Occipital lobe (tissue), 1 donor: ENCODE measurements at regions not wholly inside any gene's neighbourhood (a gene's known extent, or its start where the extent isn't known, plus 50 kb on each side); places are given as distances from the start of the nearest gene placed in this dataset.
"Not testable (repeated sequence)": the region's sequence is repeated elsewhere in the genome, so short reads cannot be mapped to it uniquely, and the experiment has no call there.

Experiments
- DNase-seq: peaks from one replicate; lab custom pipeline; 2025; lab: John Stamatoyannopoulos, UW

GRCh38 chr12:83271201-83271600, 584.5 kb downstream of the TMTC2 start:
- no peak for DNase-seq

GRCh38 chr12:83265808-83266207, 579.1 kb downstream of the TMTC2 start:
- no peak for DNase-seq

- no peak for DNase-seq
These were observed 575.3 kb downstream of the TMTC2 start for GRCh38 chr12:83261998-83262397.

GRCh38 chr12:83260126-83260525, 573.4 kb downstream of the TMTC2 start:
- not testable (repeated sequence) for DNase-seq

- no peak for DNase-seq
These were observed 571.0 kb downstream of the TMTC2 start for GRCh38 chr12:83257726-83258125.

GRCh38 chr12:83256562-83256961, 569.9 kb downstream of the TMTC2 start:
- DNase-seq, result no peak

GRCh38 chr12:83250866-83251265, 564.2 kb downstream of the TMTC2 start:
- DNase-seq, result no peak

GRCh38 chr12:83245156-83245555, 558.5 kb downstream of the TMTC2 start:
- DNase-seq, result no peak

- DNase-seq, result no peak
These were observed 557.3 kb downstream of the TMTC2 start for GRCh38 chr12:83244001-83244400.

GRCh38 chr12:83233987-83234386, 547.3 kb downstream of the TMTC2 start:
- DNase-seq, result not testable (repeated sequence)

- not testable (repeated sequence) for DNase-seq
These were observed 540.3 kb downstream of the TMTC2 start for GRCh38 chr12:83226960-83227359.

- no peak for DNase-seq
These were observed 539.1 kb downstream of the TMTC2 start for GRCh38 chr12:83225806-83226205.

- no peak for DNase-seq
These were observed 537.3 kb downstream of the TMTC2 start for GRCh38 chr12:83224012-83224411.

GRCh38 chr12:83220774-83221173, 534.1 kb downstream of the TMTC2 start:
- no peak for DNase-seq

- no peak for DNase-seq
These were observed 529.5 kb downstream of the TMTC2 start for GRCh38 chr12:83216230-83216629.

- DNase-seq, result no peak
These were observed 527.5 kb downstream of the TMTC2 start for GRCh38 chr12:83214185-83214584.

- DNase-seq, result no peak
These were observed 524.2 kb downstream of the TMTC2 start for GRCh38 chr12:83210933-83211332.

- no peak for DNase-seq
These were observed 512.4 kb downstream of the TMTC2 start for GRCh38 chr12:83199069-83199468.

GRCh38 chr12:83198291-83199015, 511.7 kb downstream of the TMTC2 start:
- DNase-seq, result no peak

GRCh38 chr12:83197483-83197914, 510.8 kb downstream of the TMTC2 start:
- DNase-seq, result no peak

GRCh38 chr12:83196694-83197350, 510.1 kb downstream of the TMTC2 start:
- DNase-seq, result no peak

- DNase-seq, result no peak
These were observed 504.1 kb downstream of the TMTC2 start for GRCh38 chr12:83190631-83191390.
